GM12892 (cell line): ENCODE measurements at regions not wholly inside any gene's neighbourhood (a gene's known extent, or its start where the extent isn't known, plus 50 kb on each side); places are given as distances from the start of the nearest gene placed in this dataset.
A peak's percentile ranks its signal among the peaks of the same experiment; 100 is the strongest.
"Not testable (repeated sequence)": the region's sequence is repeated elsewhere in the genome, so short reads cannot be mapped to it uniquely, and the experiment has no call there.

Experiments used
- DNase-seq: peaks from one replicate; pipeline ENCODE4 v3.0.0; 2011; ENCODE audit not compliant: insufficient read length
- FAIRE-seq: peaks from 2 replicates; lab custom pipeline; 2011; peaks lifted over from hg19 to GRCh38; lab: Jason Lieb, UNC
- POLR2A ChIP-seq: IDR thresholded peaks from 2 replicates; pipeline ENCODE4 v1.6.1; 2011; ENCODE audit warnings: low read depth, low read length, control low read depth
- POLR2AphosphoS5 ChIP-seq: IDR thresholded peaks from 2 replicates; pipeline ENCODE4 v1.6.1; 2011; ENCODE audit warnings: low read depth, low read length, control low read depth
- TAF1 ChIP-seq: IDR thresholded peaks from 2 replicates; pipeline ENCODE4 v1.6.1; 2011; ENCODE audit warnings: low read depth, mild to moderate bottlenecking, control low read depth, low read length, borderline replicate concordance

DNA sequence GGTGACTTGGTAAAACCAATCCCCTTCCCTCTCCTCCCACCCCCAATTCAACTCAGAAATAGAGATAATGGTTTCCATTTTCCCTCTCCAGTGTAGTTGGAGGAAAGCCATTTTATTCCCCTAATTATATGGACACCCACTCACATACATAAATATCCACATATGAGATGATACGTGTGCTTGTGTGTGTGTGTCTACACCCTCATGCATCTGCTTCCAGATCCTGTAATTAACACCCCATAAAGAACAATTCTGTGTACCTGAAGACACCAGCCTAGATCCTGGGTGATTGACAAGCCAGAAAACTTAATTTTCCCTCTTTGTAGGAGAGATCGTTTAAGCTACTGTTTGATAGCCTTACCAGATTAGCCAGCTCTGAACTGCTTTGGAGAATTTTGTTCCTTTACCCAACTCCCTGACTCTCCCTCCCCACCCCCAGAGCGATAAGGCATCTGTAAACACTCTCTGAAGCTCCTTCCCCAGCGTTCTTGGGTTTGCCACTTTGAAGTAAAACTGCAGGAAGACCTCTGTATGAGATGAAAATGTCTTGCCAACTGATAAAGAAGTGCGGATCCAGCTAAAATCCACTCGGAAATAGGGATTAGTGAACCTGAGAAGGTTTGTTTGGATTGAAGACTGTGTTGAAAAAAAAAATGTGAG is 175.7 kb downstream of the RGS9 start:
- FAIRE-seq (no peak), DNase-seq (no peak)
- TF ChIP-seq POLR2A, result no peak
- TF ChIP-seq POLR2AphosphoS5, result no peak
- TF ChIP-seq TAF1, result no peak

DNA sequence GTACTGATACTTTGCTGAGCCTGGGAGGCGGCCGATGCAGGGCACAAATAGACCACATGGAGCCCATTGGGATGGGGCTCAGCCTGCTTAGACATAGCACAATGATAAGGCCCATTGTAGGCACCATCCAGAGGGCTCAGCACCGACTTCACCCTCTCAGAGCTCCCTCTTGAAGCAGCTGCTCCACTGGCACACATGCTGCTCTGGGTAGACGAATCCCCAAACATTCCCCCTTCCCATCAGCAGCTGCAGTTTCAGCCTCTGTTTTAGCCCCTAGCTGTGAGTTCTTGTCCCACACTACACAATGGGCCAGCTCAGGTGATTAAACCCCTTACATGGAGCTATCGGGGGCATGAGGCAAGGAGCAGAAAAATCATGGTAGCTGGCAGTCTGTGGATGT is 174.1 kb downstream of the RGS9 start:
- DNase-seq (no peak), FAIRE-seq (no peak)
- TF ChIP-seq POLR2A (no peak), POLR2AphosphoS5 (no peak)

DNA sequence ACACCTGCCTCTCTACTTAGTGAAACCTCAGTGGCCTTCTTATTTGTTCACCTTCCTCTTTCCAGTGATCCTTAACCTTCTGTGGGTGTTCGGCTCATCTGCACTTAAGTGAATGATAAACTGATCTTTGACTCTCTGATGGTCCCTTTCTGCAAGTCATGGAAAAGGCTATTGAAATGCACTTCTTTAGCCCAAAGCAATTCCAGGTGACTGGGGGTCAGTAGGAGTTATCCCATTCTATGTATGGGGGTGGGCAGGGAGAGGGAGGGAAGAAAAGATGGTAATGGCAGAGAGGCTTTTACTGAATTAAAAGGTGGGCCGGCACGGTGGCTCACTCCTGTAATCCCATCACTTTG is 170.8 kb downstream of the RGS9 start:
- FAIRE-seq (no peak), DNase-seq (no peak)
- TF ChIP-seq TAF1 (no peak), POLR2A (no peak), POLR2AphosphoS5 (no peak)

DNA sequence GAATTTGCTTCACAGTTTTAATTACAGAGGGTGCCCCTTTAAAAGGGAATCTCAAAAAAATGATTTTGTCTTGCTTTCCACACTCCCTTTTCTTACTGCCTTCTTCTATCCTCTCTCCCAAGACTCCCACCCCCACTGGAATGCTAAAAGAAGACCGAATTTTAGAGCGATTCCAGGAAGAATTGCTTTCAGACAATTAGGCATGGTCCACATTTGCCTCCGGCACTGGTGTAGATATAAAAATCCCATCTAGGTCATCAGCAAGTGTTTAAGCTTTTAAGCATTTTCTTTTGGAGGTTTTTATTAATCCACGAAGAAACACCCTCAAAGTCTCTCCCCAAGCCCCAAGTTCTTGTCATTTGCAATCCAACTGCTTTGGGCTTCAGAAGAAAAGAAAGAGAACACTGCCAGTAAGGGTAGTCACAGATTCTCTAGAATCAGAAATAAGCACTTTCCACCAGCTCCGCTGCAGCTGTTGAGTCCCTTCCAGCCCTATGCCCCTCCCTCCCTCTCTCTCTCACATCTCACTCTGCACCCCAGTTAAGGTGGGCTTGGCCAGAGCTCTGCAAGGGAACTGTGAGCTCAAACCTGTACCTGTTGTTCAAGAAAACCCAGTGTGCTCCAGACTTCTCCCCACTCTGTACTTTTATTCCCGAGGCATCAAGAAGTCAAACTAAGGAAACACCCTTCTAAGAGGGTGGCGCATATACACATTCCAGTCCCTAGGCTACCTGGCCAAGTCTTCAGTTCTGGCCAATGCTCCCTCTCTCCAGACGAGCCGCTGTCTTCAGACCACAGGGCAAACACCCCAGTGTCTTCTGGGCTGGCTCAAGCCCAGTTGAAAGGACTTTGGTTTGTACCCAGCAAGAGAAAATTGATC is 170.2 kb downstream of the RGS9 start:
- TF ChIP-seq POLR2AphosphoS5 (no peak), POLR2A (no peak), TAF1 (no peak)
- FAIRE-seq (no peak), DNase-seq (no peak)

DNA sequence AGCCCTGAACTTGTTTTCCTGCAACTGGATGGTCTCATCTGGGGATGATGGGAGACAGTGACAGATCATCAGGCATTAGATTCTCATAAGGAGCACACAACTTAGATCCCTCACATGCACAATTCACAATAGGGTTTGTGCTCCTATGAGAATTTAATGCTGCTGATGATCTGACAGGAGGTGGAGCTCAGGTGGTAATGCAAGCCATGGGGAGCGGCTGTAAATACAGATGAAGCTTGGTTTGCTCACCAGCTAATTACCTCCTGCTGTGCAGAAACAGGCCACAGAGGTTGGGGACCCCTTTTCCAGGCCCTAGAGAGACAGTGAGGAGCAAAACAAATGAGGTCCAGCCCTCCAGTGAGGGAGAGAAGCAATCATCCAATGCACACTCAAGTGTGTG is 168.6 kb downstream of the RGS9 start:
- FAIRE-seq (no peak), DNase-seq (no peak)

DNA sequence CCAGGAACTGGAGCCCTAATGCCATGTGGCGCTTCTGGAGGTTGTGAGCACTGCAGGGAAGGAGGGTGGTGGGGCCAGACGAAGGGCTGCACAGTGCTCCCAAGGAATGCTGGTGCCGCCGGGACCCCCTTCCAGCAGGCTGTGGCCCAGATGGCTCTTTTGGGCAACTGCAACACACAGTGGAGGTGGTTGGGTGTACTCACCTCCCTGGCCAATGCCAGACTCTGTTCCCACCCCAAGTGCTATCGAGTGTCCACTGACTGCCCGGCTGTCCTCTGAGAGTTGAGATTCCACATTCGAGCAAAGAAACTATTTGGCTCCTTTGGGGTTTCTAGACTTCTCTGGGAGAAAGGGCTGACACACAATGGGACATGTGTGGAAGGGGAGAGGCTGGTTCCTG is 167.9 kb downstream of the RGS9 start:
- FAIRE-seq, result no peak

More for the DNA sequence above, 168.6 kb downstream of the RGS9 start:
- TF ChIP-seq TAF1 (no peak), POLR2A (no peak), POLR2AphosphoS5 (no peak)

DNA sequence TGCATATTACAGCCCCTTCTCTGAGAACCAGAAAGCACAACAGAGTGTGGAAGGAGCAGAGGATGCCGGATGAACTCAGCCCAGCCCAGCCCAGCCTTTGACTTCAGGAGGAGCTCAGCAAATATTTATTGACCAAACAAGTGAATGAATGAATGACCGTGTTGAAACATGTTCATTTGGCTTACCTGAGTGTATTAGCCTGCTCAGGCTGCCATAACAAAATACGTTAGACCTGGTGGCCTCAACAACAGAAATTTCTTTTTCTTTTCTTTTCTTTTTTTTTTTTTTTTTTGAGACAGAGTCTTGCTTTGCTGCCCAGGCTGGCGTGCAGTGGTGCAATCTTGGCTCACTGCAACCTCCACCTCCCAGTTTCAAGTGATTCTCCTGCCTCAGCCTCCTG is 164.7 kb downstream of the RGS9 start:
- FAIRE-seq, result not testable (repeated sequence)

More for the DNA sequence above, 167.9 kb downstream of the RGS9 start:
- no peak for DNase-seq
- TF ChIP-seq POLR2AphosphoS5, result no peak
- no peak for TF ChIP-seq POLR2A
- no peak for TF ChIP-seq TAF1

DNA sequence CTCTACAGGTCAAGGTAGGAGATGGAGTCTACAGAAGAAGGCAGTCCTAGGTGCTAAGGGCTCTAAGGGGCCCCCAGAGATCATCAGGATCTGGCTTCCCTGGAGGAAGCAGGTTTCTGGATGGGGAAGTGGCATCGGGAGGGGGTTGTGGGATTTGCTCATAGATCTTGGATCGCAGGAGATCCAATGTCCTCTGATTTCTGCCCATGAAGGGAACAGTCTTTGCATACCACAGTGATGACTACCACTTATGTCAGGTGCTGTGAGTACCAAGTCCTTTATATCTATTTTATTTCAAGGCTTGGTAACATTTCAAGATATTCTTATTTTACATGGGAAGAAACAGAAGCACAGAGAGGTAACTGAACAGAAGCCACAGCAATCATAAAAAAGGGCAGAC is 164.0 kb downstream of the RGS9 start:
- FAIRE-seq, result no peak
- no peak for DNase-seq
- TF ChIP-seq POLR2A (no peak), POLR2AphosphoS5 (no peak), TAF1 (no peak)

More for the DNA sequence above, 164.7 kb downstream of the RGS9 start:
- not testable (repeated sequence) for DNase-seq

DNA sequence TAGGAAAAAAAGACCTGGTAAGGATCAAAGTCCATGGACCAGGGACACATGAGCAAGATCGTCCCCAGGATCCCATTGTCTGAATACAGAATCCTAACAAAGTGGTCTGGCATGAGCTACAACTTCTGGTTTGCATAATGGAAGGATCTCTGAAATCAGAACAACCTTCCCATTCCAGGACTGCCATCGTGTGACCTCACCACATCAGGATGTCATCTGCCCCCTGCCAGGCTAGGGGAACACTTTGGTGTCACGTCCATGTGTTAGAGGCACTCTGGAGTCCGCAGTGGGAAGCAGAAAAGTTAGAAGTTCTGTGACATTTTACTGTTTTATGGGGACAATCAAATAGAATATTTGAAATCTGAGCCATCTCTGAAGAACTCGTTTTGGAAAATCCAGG is 160.7 kb downstream of the RGS9 start:
- TF ChIP-seq POLR2AphosphoS5 (no peak), TAF1 (no peak), POLR2A (no peak)
- no peak for FAIRE-seq
- DNase-seq, result no peak

DNA sequence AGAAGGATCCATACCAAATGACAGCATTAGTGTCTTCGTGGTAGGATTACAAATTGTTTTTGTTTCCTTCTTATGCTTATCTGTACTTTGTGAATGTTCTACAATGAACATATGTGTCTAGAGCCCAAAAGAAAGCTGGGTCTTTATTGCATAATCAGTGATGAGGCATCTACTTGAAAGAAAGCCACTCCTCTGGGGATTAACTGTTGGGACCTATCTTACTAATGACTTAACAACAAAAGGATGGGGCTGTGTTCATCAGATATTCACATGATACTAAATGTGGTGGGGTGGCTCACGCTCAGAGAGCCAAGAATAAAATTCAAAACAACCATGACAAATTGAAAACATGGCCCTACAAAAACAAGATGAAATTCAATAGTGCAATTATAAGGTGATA is 160.2 kb downstream of the RGS9 start:
- DNase-seq, result no peak
- TF ChIP-seq POLR2A (no peak), TAF1 (no peak), POLR2AphosphoS5 (no peak)
- no peak for FAIRE-seq

DNA sequence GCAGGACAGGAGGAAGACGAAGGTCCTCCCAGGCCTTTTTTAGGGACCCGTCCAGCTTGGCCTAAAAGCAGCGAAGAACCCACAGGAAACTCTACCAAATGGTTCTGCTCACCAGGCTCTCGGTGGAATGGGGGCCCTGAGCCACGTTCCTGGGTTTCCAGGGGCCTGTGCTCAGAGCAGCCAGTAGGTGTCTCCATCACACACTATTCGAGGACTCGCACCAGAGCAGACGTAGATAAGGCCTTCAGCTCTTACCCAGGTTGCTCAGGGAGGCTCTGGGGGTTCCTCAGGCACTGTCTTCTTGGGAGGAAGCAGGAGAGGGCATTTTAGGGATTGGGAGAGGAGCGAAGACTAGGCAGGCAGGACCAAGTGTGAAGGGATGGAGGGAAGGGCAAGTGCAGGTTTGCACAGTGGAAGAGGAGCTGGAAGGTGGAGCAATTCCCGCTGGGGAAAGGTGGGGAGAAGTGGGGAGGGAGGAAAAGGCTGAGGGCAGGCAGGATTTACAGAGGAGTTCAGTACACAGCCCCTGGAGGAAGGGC is 157.1 kb downstream of the RGS9 start:
- TF ChIP-seq TAF1, result no peak
- TF ChIP-seq POLR2AphosphoS5, result no peak
- no peak for TF ChIP-seq POLR2A
- peak; percentile 36 for FAIRE-seq
- DNase-seq, result peak; percentile 40
